ENCODE measurements at regions not wholly inside any gene's neighbourhood (a gene's known extent, or its start where the extent isn't known, plus 50 kb on each side); places are given as distances from the start of the nearest gene placed in this dataset.
A peak's percentile ranks its signal among the peaks of the same experiment; 100 is the strongest.

DNA sequence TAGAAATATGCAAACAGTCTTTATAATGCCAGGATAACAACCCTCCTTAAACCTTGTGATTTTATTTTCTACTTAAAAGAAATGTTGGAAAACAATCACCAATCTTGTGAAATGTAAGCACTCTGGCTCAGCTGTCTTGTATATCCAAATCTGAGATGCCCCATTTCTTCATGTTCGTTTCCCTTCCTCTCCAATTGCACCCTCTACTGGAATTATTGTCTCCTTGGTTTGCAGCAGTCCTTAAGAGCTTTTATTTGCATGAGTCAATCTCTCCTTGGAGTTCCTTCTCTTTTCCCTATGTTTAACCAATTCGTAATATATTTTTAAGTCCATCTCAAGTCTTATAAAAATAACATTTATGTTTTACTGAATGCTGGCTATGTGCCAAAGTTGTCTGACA is 362.0 kb upstream of the CDH10 start:
- H3K9me3 Mint-ChIP-seq (ENCODE audit: low read depth) = no peaks in the 10 kb centered on the region
- no peak overlapping the region for H3K27ac Mint-ChIP-seq
- no peak overlapping the region for H3K4me3 Mint-ChIP-seq (ENCODE audit: low read depth)
- peak; percentile 49 for TF ChIP-seq CTCF (IDR thresholded peaks at IDR 0.05; ENCODE audit: unreplicated experiment)
- no peaks in the 10 kb centered on the region for H3K27me3 Mint-ChIP-seq
- no peak for DNase-seq (ENCODE audit: low spot score, unreplicated experiment)
- no peaks in the 10 kb centered on the region for H3K36me3 Mint-ChIP-seq (ENCODE audit: insufficient read depth)
- peaks cover 12% of the 10 kb centered on the region for H3K4me1 Mint-ChIP-seq (ENCODE audit: low read depth)

- H3K27me3 Mint-ChIP-seq = no peaks in the 10 kb centered on the region
- no peak overlapping the region for H3K27ac Mint-ChIP-seq
- TF ChIP-seq CTCF (IDR thresholded peaks at IDR 0.05; ENCODE audit: unreplicated experiment) = no peak
- H3K9me3 Mint-ChIP-seq (ENCODE audit: low read depth) = no peaks in the 10 kb centered on the region
- no peak overlapping the region for H3K4me3 Mint-ChIP-seq (ENCODE audit: low read depth)
- H3K36me3 Mint-ChIP-seq (ENCODE audit: insufficient read depth) = no peaks in the 10 kb centered on the region
- no peak for DNase-seq (ENCODE audit: low spot score, unreplicated experiment)
- H3K4me1 Mint-ChIP-seq (ENCODE audit: low read depth) = peaks cover 12% of the 10 kb centered on the region
Observed at GRCh38 chr5:25006237-25006636, 361.5 kb upstream of the CDH10 start.

GRCh38 chr5:25005431-25005830 is 360.7 kb upstream of the CDH10 start:
- TF ChIP-seq CTCF (IDR thresholded peaks at IDR 0.05; ENCODE audit: unreplicated experiment) = no peak
- no peaks in the 10 kb centered on the region for H3K36me3 Mint-ChIP-seq (ENCODE audit: insufficient read depth)
- no peaks in the 10 kb centered on the region for H3K9me3 Mint-ChIP-seq (ENCODE audit: low read depth)
- peaks cover 12% of the 10 kb centered on the region for H3K4me1 Mint-ChIP-seq (ENCODE audit: low read depth)
- H3K27ac Mint-ChIP-seq = no peak overlapping the region
- no peaks in the 10 kb centered on the region for H3K27me3 Mint-ChIP-seq
- no peak overlapping the region for H3K4me3 Mint-ChIP-seq (ENCODE audit: low read depth)
- no peak for DNase-seq (ENCODE audit: low spot score, unreplicated experiment)

- Mint-ChIP-seq H3K27me3 (no peaks in the 10 kb centered on the region), H3K27ac (no peak overlapping the region), H3K36me3 (ENCODE audit: insufficient read depth) (no peaks in the 10 kb centered on the region), H3K9me3 (ENCODE audit: low read depth) (no peaks in the 10 kb centered on the region), H3K4me1 (ENCODE audit: low read depth) (peaks cover 12% of the 10 kb centered on the region), H3K4me3 (ENCODE audit: low read depth) (no peak overlapping the region)
- no peak for DNase-seq (ENCODE audit: low spot score, unreplicated experiment)
- no peak for TF ChIP-seq CTCF (IDR thresholded peaks at IDR 0.05; ENCODE audit: unreplicated experiment)
Observed at GRCh38 chr5:25002371-25002770, 357.6 kb upstream of the CDH10 start.

- H3K4me1 Mint-ChIP-seq (ENCODE audit: low read depth) = peaks cover under 1% of the 10 kb centered on the region
- H3K4me3 Mint-ChIP-seq (ENCODE audit: low read depth) = no peak overlapping the region
- no peak for DNase-seq (ENCODE audit: low spot score, unreplicated experiment)
- H3K27ac Mint-ChIP-seq = no peak overlapping the region
- no peaks in the 10 kb centered on the region for H3K27me3 Mint-ChIP-seq
- H3K36me3 Mint-ChIP-seq (ENCODE audit: insufficient read depth) = no peaks in the 10 kb centered on the region
- H3K9me3 Mint-ChIP-seq (ENCODE audit: low read depth) = peaks cover 9% of the 10 kb centered on the region
- no peak for TF ChIP-seq CTCF (IDR thresholded peaks at IDR 0.05; ENCODE audit: unreplicated experiment)
Observed at GRCh38 chr5:24999732-25000131, 355.0 kb upstream of the CDH10 start.
